Colonic mucosa (tissue), 4 donors: ENCODE measurements at regions not wholly inside any gene's neighbourhood (a gene's known extent, or its start where the extent isn't known, plus 50 kb on each side); places are given as distances from the start of the nearest gene placed in this dataset.

Experiments used
- DNase-seq: peaks from one replicate; pipeline ENCODE4 v3.0.0-alpha.2; 2020
- H3K27ac ChIP-seq: fragments of 200-600 bp; one replicate; pipeline ENCODE4 v1.8.0; 2021
- H3K27me3 ChIP-seq: fragments of 200-600 bp; one replicate; pipeline ENCODE4 v1.8.0; 2021
- H3K36me3 ChIP-seq: fragments of 200-600 bp; one replicate; pipeline ENCODE4 v1.8.0; 2021
- H3K4me1 ChIP-seq: fragments of 200-600 bp; one replicate; pipeline ENCODE4 v1.8.0; 2021; ENCODE audit warnings: mild to moderate bottlenecking
- H3K4me3 ChIP-seq: fragments of 200-600 bp; one replicate; pipeline ENCODE4 v1.8.0; 2021
- H3K9ac ChIP-seq, 2 donors: one replicate each; pipeline ENCODE4 v1.7.0; 2013; ENCODE audit warnings: control low read depth in 2 of 2, low read depth in 2 of 2, low read length in 2 of 2
- H3K9me3 ChIP-seq: fragments of 200-600 bp; one replicate; pipeline ENCODE4 v1.8.0; 2021
- intact Hi-C: fragments of 100-400 bp; cut with DNase I; formaldehyde crosslinking; loops from one replicate; pipeline ENCODE4 v1.14.1; 2022
- TF ChIP-seq, protein P1 (sequence below): fragments of 200-600 bp; IDR thresholded peaks from one replicate; pipeline ENCODE4 v1.8.0; 2022; ENCODE audit warnings: antibody characterized with exemption, mild to moderate bottlenecking
- donor health status: healthy.
- donor health status: DM: no; HTN: no; CAD: no.
- donor health status: DM: no; HTN: no; CAD: no.

DNA sequence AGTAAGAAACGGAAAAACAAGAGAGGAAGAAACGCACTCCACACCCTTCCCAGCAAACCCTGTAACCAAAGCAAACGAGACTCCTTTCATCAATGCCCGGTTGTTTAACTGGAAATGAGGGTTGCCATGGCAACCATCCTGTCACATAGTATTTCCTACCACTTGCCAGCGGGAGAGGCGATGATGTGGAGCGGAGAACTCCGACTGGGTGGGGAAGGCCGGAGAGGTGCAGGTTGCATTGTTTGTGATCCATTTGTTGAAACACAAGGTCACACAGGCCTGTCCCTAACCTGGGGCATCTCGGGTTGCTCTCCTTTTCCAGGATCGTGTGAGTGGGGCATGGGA lies 609.9 kb downstream of the BUD13 start:
- intact Hi-C loops = no loop called here
- H3K9me3 ChIP-seq = no peaks in the 10 kb centered on the region
- no peak overlapping the region for H3K27ac ChIP-seq
- TF ChIP-seq, protein P1, sequence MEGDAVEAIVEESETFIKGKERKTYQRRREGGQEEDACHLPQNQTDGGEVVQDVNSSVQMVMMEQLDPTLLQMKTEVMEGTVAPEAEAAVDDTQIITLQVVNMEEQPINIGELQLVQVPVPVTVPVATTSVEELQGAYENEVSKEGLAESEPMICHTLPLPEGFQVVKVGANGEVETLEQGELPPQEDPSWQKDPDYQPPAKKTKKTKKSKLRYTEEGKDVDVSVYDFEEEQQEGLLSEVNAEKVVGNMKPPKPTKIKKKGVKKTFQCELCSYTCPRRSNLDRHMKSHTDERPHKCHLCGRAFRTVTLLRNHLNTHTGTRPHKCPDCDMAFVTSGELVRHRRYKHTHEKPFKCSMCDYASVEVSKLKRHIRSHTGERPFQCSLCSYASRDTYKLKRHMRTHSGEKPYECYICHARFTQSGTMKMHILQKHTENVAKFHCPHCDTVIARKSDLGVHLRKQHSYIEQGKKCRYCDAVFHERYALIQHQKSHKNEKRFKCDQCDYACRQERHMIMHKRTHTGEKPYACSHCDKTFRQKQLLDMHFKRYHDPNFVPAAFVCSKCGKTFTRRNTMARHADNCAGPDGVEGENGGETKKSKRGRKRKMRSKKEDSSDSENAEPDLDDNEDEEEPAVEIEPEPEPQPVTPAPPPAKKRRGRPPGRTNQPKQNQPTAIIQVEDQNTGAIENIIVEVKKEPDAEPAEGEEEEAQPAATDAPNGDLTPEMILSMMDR = no peak
- no peak overlapping the region for H3K4me3 ChIP-seq
- no peaks in the 10 kb centered on the region for H3K27me3 ChIP-seq
- H3K9ac ChIP-seq = no peak overlapping the region
- DNase-seq = no peak
- no peaks in the 10 kb centered on the region for H3K4me1 ChIP-seq
- H3K36me3 ChIP-seq = no peaks in the 10 kb centered on the region

DNA sequence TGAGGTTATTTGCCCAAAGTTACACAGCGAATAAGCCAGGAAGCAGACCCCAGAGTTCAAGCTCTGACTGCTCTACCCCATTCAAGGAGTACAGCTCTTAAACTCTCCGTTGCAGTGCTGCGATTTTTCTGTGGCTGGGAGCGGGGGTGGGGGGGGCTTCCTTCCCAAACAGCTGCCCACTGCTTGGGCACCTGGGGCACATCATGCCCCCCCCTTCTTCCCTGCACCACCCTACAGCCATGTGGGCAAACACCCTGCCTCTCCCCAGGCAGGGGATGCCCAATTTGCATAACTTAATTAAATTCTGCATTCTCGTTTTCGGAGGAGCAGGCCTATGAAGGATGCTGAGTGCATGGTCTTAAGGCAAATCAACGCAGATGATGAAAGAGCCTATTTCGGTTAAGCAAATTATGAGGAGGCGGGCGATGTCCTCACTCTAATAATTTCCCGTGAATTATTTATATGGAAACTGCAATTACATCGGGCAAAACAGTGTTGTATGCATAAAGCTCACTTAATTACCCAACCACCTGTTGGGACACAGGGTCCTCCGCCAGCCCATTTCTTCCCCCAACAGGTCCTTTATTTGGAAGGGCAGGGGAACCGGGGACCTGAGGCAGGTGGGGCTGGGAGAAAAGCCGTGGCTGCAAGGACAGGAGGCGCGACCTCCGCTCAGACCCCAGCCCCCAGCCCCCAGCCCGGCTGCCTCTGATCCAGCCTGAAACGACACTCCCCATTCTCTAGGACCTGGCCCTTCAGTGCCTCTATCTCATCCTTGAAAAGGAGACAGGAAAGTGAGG lies 610.5 kb downstream of the BUD13 start:
- intact Hi-C loops = no loop called here
- no peak overlapping the region for H3K4me3 ChIP-seq
- H3K9ac ChIP-seq = no peak overlapping the region
- DNase-seq = no peak
- H3K9me3 ChIP-seq = no peaks in the 10 kb centered on the region
- H3K27ac ChIP-seq = no peak overlapping the region
- TF ChIP-seq, protein P1 = no peak
- H3K36me3 ChIP-seq = no peaks in the 10 kb centered on the region
- no peaks in the 10 kb centered on the region for H3K4me1 ChIP-seq
- H3K27me3 ChIP-seq = no peaks in the 10 kb centered on the region

DNA sequence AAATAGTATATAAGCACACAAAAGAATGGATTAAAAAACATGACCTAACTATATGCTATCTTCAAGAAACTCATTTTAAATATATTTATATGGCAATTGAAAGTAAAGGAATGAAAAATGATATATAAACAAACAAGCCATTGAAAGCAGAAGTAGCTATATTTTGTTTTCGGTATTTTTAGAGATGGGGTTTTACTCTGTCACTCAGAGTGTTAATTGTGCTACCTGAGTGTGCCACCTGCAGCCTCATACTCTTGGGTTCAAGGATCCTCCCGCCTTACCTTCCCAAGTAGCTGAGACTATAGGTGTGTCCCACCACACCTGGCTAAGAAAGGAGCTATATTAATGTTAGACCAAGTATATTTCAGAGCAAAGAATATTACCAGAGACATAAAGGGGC lies 624.1 kb downstream of the BUD13 start:
- DNase-seq = no peak
- H3K9ac ChIP-seq = no peak overlapping the region
- H3K4me1 ChIP-seq = no peaks in the 10 kb centered on the region
- TF ChIP-seq, protein P1 = no peak
- H3K4me3 ChIP-seq = no peak overlapping the region
- H3K27me3 ChIP-seq = no peaks in the 10 kb centered on the region
- H3K9me3 ChIP-seq = no peaks in the 10 kb centered on the region
- H3K36me3 ChIP-seq = no peaks in the 10 kb centered on the region
- no peak overlapping the region for H3K27ac ChIP-seq
- intact Hi-C loops = no loop called here

DNA sequence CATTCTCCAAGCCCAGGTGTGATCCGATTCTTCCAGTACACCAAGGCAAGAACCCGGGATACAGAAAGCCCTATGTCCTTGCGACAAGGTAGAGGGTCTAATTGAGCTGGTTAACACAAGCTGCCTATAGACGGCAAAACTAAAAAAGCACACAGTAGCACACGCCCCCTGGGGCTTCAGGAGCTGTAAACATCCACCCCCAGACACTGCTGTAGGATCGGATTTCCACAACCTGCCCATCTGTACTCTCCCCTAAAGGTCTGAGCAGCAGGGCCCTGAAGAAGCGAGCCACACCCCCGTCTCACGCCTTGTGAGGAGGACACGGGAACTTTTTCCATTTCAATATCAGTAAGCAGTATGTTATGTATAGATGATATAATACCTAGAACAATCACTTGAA lies 624.7 kb downstream of the BUD13 start:
- Histone ChIP-seq H3K4me3 (no peak overlapping the region), H3K9me3 (no peaks in the 10 kb centered on the region), H3K27ac (no peak overlapping the region), H3K36me3 (no peaks in the 10 kb centered on the region), H3K4me1 (no peaks in the 10 kb centered on the region), H3K27me3 (no peaks in the 10 kb centered on the region), H3K9ac (no peak overlapping the region)
- DNase-seq = no peak
- intact Hi-C loops = no loop called here
- TF ChIP-seq, protein P1 = no peak

DNA sequence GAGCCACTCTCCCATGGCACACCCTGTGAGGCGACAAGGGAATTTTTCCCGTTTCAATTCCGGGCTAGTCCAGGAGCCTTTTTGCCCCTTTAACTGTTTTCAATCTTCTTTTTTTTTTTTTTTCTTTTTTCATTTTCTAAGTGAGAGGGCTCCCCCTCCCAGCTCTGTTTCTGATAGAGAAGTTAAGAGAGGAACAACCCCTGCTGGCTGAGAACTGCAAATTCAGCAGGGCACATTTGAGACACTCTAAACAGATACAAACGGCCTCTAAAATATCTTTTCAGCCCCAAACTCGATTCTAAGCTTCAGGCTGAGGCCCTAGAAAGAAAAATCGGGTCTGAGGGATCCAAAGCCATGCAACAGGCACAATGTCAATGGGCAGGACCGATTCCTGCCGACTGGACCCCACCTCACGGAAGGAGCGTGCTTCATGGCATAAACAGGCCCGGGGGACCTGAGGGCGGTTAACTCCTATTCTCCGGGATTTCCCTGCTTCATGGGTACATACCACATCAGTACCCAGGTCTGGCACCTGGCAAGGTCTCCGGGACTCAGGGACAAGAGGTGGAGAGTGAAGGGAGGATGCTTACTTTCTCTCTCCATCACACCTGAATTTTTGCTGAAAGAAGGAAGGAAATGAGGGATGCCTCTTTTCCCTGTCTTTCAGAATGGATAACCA lies 627.5 kb downstream of the BUD13 start:
- H3K27ac ChIP-seq = no peak overlapping the region
- TF ChIP-seq, protein P1 = no peak
- intact Hi-C loops = no loop called here

More for the DNA sequence above, 627.5 kb downstream of the BUD13 start:
- Histone ChIP-seq H3K4me3 (no peak overlapping the region), H3K4me1 (no peaks in the 10 kb centered on the region), H3K9me3 (no peaks in the 10 kb centered on the region), H3K36me3 (no peaks in the 10 kb centered on the region), H3K27me3 (no peaks in the 10 kb centered on the region), H3K9ac (no peak overlapping the region)
- no peak for DNase-seq
